Kidney (tissue), 13 donors: ENCODE measurements at regions not wholly inside any gene's neighbourhood (a gene's known extent, or its start where the extent isn't known, plus 50 kb on each side); places are given as distances from the start of the nearest gene placed in this dataset.

Source experiments
- DNase-seq, 5 donors: peaks; one replicate each; pipeline ENCODE4 v3.0.0-alpha.2; 2013 to 2020
- FAIRE-seq: peaks from 2 replicates; lab custom pipeline; 2012; peaks lifted over from hg19 to GRCh38; lab: Jason Lieb, UNC
- H3K27ac ChIP-seq, 2 donors: one replicate each; pipeline ENCODE4 v1.7.0; 2013; ENCODE audit warnings: low read depth in 2 of 2, low read length in 2 of 2, inconsistent platforms in 1 of 2
- H3K27me3 ChIP-seq: one replicate; pipeline ENCODE4 v1.7.1; 2013; ENCODE audit warnings: low read length, inconsistent platforms; ENCODE audit not compliant: control insufficient read depth, insufficient read depth
- H3K36me3 ChIP-seq, 3 donors: one replicate each; pipeline versions ENCODE4 v1.7.0 to v1.7.1; 2013; ENCODE audit warnings: low read length in 3 of 3, control low read depth in 1 of 3, inconsistent platforms in 1 of 3; ENCODE audit not compliant: insufficient read depth in 3 of 3, control insufficient read depth in 2 of 3
- H3K4me1 ChIP-seq, 3 donors: one replicate each; pipeline versions ENCODE4 v1.7.0 to v1.7.1; 2013; ENCODE audit warnings: low read length in 3 of 3, inconsistent platforms in 1 of 3, low read depth in 1 of 3; ENCODE audit not compliant: control insufficient read depth in 2 of 3, insufficient read depth in 2 of 3
- H3K4me3 ChIP-seq, 3 donors: one replicate each; pipeline versions ENCODE4 v1.7.0 to v1.8.1; 2013; ENCODE audit warnings: low read length in 3 of 3, control low read depth in 1 of 3, inconsistent platforms in 1 of 3
- H3K9ac ChIP-seq, 3 donors: one replicate each; pipeline versions ENCODE4 v1.7.0 to v1.7.1; 2013; ENCODE audit warnings: low read length in 3 of 3, control low read depth in 1 of 3, inconsistent platforms in 1 of 3
- H3K9me3 ChIP-seq, 3 donors: one replicate each; pipeline versions ENCODE4 v1.7.0 to v1.7.1; 2013; ENCODE audit warnings: low read length in 3 of 3, control low read depth in 1 of 3, inconsistent platforms in 1 of 3; ENCODE audit not compliant: control insufficient read depth in 2 of 3, insufficient read depth in 1 of 3
- CTCF ChIP-seq: IDR thresholded peaks from 3 replicates; pipeline ENCODE4 v1.5.1; 2012; ENCODE audit warnings: mild to moderate bottlenecking, moderate library complexity, borderline replicate concordance; ENCODE audit not compliant: insufficient read depth; ENCODE audit errors: extremely low read depth
- intact Hi-C: fragments of 100-400 bp; cut with DNase I; formaldehyde crosslinking; loops from one replicate; pipeline ENCODE4 v1.11.1; 2022
- donor health status: control.
- donor health status: control.
- donor health status: control.
- donor health status: control.
- donor health status: control.
- donor health status: DM: yes; HTN: yes; CAD: no.
- donor health status: Normal renal cell carcinoma (clear cell type).

- H3K27me3 ChIP-seq: no peaks in the 10 kb centered on the region
- H3K27ac ChIP-seq: no peak overlapping the region
- no peak for TF ChIP-seq CTCF
- FAIRE-seq (no peak), DNase-seq (no peak)
- no peaks in the 10 kb centered on the region for H3K9me3 ChIP-seq
- intact Hi-C loops: no loop called here
- H3K4me1 ChIP-seq: no peaks in the 10 kb centered on the region
- no peak overlapping the region for H3K4me3 ChIP-seq
- no peaks in the 10 kb centered on the region for H3K36me3 ChIP-seq
- no peak overlapping the region for H3K9ac ChIP-seq
These were observed 319.4 kb upstream of the ATP2B1 start for GRCh38 chr12:90027889-90028634.

- no peak for FAIRE-seq
- no peaks in the 10 kb centered on the region for H3K9me3 ChIP-seq
- no peaks in the 10 kb centered on the region for H3K27me3 ChIP-seq
- no peaks in the 10 kb centered on the region for H3K4me1 ChIP-seq
- H3K27ac ChIP-seq: no peak overlapping the region
- intact Hi-C loops: no loop called here
- H3K4me3 ChIP-seq: no peak overlapping the region
- H3K9ac ChIP-seq: no peak overlapping the region
- H3K36me3 ChIP-seq: no peaks in the 10 kb centered on the region
- no peak for TF ChIP-seq CTCF
- no peak for DNase-seq
These were observed 318.4 kb upstream of the ATP2B1 start for GRCh38 chr12:90027041-90027440.

- no peak for DNase-seq
- H3K4me3 ChIP-seq: no peak overlapping the region
- H3K27me3 ChIP-seq: no peaks in the 10 kb centered on the region
- no peak for FAIRE-seq
- H3K9ac ChIP-seq: no peak overlapping the region
- intact Hi-C loops: no loop called here
- H3K9me3 ChIP-seq: no peaks in the 10 kb centered on the region
- H3K4me1 ChIP-seq: no peaks in the 10 kb centered on the region
- no peaks in the 10 kb centered on the region for H3K36me3 ChIP-seq
- H3K27ac ChIP-seq: no peak overlapping the region
- no peak for TF ChIP-seq CTCF
These were observed 317.9 kb upstream of the ATP2B1 start for GRCh38 chr12:90026516-90026915.

GRCh38 chr12:90024262-90024661 lies 315.6 kb upstream of the ATP2B1 start:
- TF ChIP-seq CTCF: no peak
- H3K9me3 ChIP-seq: no peaks in the 10 kb centered on the region
- H3K36me3 ChIP-seq: no peaks in the 10 kb centered on the region
- no peak overlapping the region for H3K27ac ChIP-seq
- H3K4me3 ChIP-seq: no peak overlapping the region
- no peak overlapping the region for H3K9ac ChIP-seq
- no peaks in the 10 kb centered on the region for H3K4me1 ChIP-seq
- DNase-seq (no peak), FAIRE-seq (no peak)
- H3K27me3 ChIP-seq: no peaks in the 10 kb centered on the region
- intact Hi-C loops: no loop called here
